Chondrocyte (in vitro differentiated cells): ENCODE measurements at regions not wholly inside any gene's neighbourhood (a gene's known extent, or its start where the extent isn't known, plus 50 kb on each side); places are given as distances from the start of the nearest gene placed in this dataset.

Experiments used
- DNase-seq: peaks from one replicate; pipeline ENCODE4 v3.0.0; 2021; ENCODE audit warnings: mixed read lengths, low spot score
- H3K27ac Mint-ChIP-seq: one replicate; pipeline ENCODE4 v1.8.0; 2021; ENCODE audit warnings: mild to moderate bottlenecking, moderate library complexity, mixed read lengths; ENCODE audit not compliant: unreplicated experiment
- H3K27me3 Mint-ChIP-seq: 2 replicates; pipeline ENCODE4 v1.8.0; 2021; ENCODE audit warnings: low read depth, mixed read lengths
- H3K36me3 Mint-ChIP-seq: 2 replicates; pipeline ENCODE4 v1.8.0; 2021; ENCODE audit warnings: low read depth, mixed read lengths
- H3K4me1 Mint-ChIP-seq: 2 replicates; pipeline ENCODE4 v1.8.0; 2021; ENCODE audit warnings: low read depth, mild to moderate bottlenecking, mixed read lengths
- H3K4me3 Mint-ChIP-seq: one replicate; pipeline ENCODE4 v1.8.0; 2021; ENCODE audit warnings: mild to moderate bottlenecking, moderate library complexity, mixed read lengths; ENCODE audit not compliant: unreplicated experiment
- H3K9me3 Mint-ChIP-seq: 2 replicates; pipeline ENCODE4 v1.8.0; 2021; ENCODE audit warnings: low read depth, mixed read lengths
- CTCF ChIP-seq: fragments of 200-600 bp; sonication (generic); IDR thresholded peaks from 2 replicates; pipeline ENCODE4 v1.5.0; 2021; ENCODE audit warnings: antibody characterized with exemption, mild to moderate bottlenecking, moderate library complexity

DNA sequence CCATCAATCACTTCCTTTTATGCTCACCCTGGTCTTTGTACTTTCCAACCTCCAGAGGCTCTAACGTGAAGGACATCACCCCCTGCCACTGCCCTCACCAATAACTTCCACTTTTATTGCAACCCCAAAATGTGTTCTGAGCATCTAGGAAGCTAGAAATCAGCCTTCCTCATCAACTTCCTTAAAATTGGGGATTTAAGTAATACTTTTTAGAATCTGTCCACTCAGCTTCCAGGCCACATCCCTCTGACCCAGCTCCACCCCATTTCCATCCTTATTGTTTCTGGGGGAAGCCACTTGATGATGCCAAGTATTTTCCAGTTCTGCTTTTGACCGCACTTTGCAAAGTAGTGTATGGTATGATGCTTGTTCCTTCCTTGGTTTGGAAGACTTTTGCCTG is 73.5 kb upstream of the XCR1 start:
- H3K27me3 Mint-ChIP-seq: peaks cover 16% of the 10 kb centered on the region
- no peaks in the 10 kb centered on the region for H3K36me3 Mint-ChIP-seq

GRCh38 chr3:46098319-46098761 is 71.1 kb upstream of the XCR1 start:
- H3K27ac Mint-ChIP-seq: no peak overlapping the region
- H3K27me3 Mint-ChIP-seq: peaks cover 11% of the 10 kb centered on the region
- H3K36me3 Mint-ChIP-seq: no peaks in the 10 kb centered on the region
- no peak for TF ChIP-seq CTCF
- H3K4me3 Mint-ChIP-seq: no peak overlapping the region
- no peaks in the 10 kb centered on the region for H3K4me1 Mint-ChIP-seq
- no peak for DNase-seq
- peaks cover 9% of the 10 kb centered on the region for H3K9me3 Mint-ChIP-seq

More for the DNA sequence above, 73.5 kb upstream of the XCR1 start:
- no peak for TF ChIP-seq CTCF
- H3K4me1 Mint-ChIP-seq: no peaks in the 10 kb centered on the region
- no peak overlapping the region for H3K4me3 Mint-ChIP-seq
- peaks cover 6% of the 10 kb centered on the region for H3K9me3 Mint-ChIP-seq
- no peak for DNase-seq
- no peak overlapping the region for H3K27ac Mint-ChIP-seq

- Mint-ChIP-seq H3K4me3 (no peak overlapping the region), H3K27ac (no peak overlapping the region), H3K9me3 (peaks cover 9% of the 10 kb centered on the region), H3K4me1 (no peaks in the 10 kb centered on the region), H3K27me3 (peaks cover 13% of the 10 kb centered on the region), H3K36me3 (no peaks in the 10 kb centered on the region)
- TF ChIP-seq CTCF: no peak
- no peak for DNase-seq
Observed at GRCh38 chr3:46097691-46098241, 70.5 kb upstream of the XCR1 start.

- H3K4me1 Mint-ChIP-seq: no peaks in the 10 kb centered on the region
- no peak overlapping the region for H3K27ac Mint-ChIP-seq
Observed at GRCh38 chr3:46096781-46097180, 69.5 kb upstream of the XCR1 start.

DNA sequence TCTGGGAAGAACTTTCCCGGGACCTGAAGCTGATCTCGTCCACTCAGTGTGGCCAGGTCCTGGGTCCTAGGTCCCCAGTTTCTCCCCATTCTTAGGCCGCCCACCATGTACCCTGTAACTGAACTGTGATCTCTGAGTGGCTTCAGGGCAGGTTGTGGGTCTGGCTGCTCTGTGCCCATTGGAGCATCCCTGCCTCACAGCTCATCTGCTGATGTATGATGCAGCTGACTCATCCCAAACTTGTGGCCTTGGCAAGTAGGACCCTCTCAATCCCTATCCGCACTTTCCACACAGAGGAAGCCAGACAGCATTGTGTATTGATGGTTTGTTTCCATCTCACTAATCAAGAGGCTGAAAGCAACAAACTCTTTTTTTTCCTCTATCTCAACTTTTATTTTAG is 69.1 kb upstream of the XCR1 start:
- TF ChIP-seq CTCF: no peak
- H3K4me1 Mint-ChIP-seq: no peaks in the 10 kb centered on the region
- H3K36me3 Mint-ChIP-seq: no peaks in the 10 kb centered on the region
- peaks cover 4% of the 10 kb centered on the region for H3K9me3 Mint-ChIP-seq
- no peak overlapping the region for H3K4me3 Mint-ChIP-seq
- DNase-seq: no peak
- H3K27ac Mint-ChIP-seq: no peak overlapping the region
- peaks cover 14% of the 10 kb centered on the region for H3K27me3 Mint-ChIP-seq

More at GRCh38 chr3:46096781-46097180, 69.5 kb upstream of the XCR1 start:
- H3K9me3 Mint-ChIP-seq: peaks cover 4% of the 10 kb centered on the region
- DNase-seq: no peak
- TF ChIP-seq CTCF: no peak
- H3K36me3 Mint-ChIP-seq: no peaks in the 10 kb centered on the region
- H3K4me3 Mint-ChIP-seq: no peak overlapping the region
- peaks cover 11% of the 10 kb centered on the region for H3K27me3 Mint-ChIP-seq
